ENCODE measurements at regions not wholly inside any gene's neighbourhood (a gene's known extent, or its start where the extent isn't known, plus 50 kb on each side); places are given as distances from the start of the nearest gene placed in this dataset.

- TF ChIP-seq, protein P1, sequence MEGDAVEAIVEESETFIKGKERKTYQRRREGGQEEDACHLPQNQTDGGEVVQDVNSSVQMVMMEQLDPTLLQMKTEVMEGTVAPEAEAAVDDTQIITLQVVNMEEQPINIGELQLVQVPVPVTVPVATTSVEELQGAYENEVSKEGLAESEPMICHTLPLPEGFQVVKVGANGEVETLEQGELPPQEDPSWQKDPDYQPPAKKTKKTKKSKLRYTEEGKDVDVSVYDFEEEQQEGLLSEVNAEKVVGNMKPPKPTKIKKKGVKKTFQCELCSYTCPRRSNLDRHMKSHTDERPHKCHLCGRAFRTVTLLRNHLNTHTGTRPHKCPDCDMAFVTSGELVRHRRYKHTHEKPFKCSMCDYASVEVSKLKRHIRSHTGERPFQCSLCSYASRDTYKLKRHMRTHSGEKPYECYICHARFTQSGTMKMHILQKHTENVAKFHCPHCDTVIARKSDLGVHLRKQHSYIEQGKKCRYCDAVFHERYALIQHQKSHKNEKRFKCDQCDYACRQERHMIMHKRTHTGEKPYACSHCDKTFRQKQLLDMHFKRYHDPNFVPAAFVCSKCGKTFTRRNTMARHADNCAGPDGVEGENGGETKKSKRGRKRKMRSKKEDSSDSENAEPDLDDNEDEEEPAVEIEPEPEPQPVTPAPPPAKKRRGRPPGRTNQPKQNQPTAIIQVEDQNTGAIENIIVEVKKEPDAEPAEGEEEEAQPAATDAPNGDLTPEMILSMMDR (IDR thresholded peaks at IDR 0.05; ENCODE audit: low read length): no peak
- TF ChIP-seq EZH2 (optimal IDR thresholded peaks at IDR 0.05; ENCODE audit: low read depth, low read length) (no peak), EZH2phosphoT487 (IDR thresholded peaks at IDR 0.05; ENCODE audit: low read length) (no peak)
Observed at GRCh38 chr5:2464141-2464540, 287.3 kb downstream of the IRX2 start.
